Stomach (tissue), 8 donors: ENCODE measurements at regions not wholly inside any gene's neighbourhood (a gene's known extent, or its start where the extent isn't known, plus 50 kb on each side); places are given as distances from the start of the nearest gene placed in this dataset.

Experiments used
- DNase-seq, 2 donors: peaks; one replicate each; pipeline versions ENCODE4 v3.0.0 to v3.0.0-alpha.2; 2013 to 2019
- H3K27ac ChIP-seq, 5 donors: fragments of 200-600 bp in 4 of 5; sonication (generic) in 4 of 5; one replicate each; pipeline ENCODE4 v1.5.1; 2013 to 2019; ENCODE audit warnings: mild to moderate bottlenecking in 1 of 5, moderate library complexity in 1 of 5
- H3K27me3 ChIP-seq, 3 donors: fragments of 200-600 bp; sonication (generic); one replicate each; pipeline ENCODE4 v1.5.1; 2017 to 2019; ENCODE audit warnings: mixed run types in 1 of 3
- H3K36me3 ChIP-seq, 4 donors: fragments of 200-600 bp; sonication (generic); 1 replicate in 3 of 4; 2 replicates in 1 of 4; pipeline ENCODE4 v1.5.1; 2016 to 2019
- H3K4me1 ChIP-seq, 4 donors: fragments of 200-600 bp; sonication (generic); one replicate each; pipeline ENCODE4 v1.5.1; 2016 to 2019
- H3K4me3 ChIP-seq, 4 donors: fragments of 200-600 bp; sonication (generic) in 3 of 4; one replicate each; pipeline ENCODE4 v1.5.1; 2016 to 2019; ENCODE audit warnings: mild to moderate bottlenecking in 1 of 4
- H3K9me3 ChIP-seq, 4 donors: fragments of 200-600 bp; sonication (generic); one replicate each; pipeline ENCODE4 v1.5.1; 2016 to 2019
- EP300 ChIP-seq: sonication (generic); formaldehyde crosslinking; IDR thresholded peaks from one replicate; pipeline ENCODE4 v1.6.1; 2017; ENCODE audit warnings: antibody characterized with exemption
- POLR2A ChIP-seq, 4 donors: fragments of 450-650 bp; IDR thresholded peaks; one replicate each; pipeline ENCODE4 v1.6.1; 2016; ENCODE audit warnings: antibody characterized with exemption in 4 of 4, control low read depth in 2 of 4, mild to moderate bottlenecking in 1 of 4, moderate library complexity in 1 of 4
- POLR2AphosphoS5 ChIP-seq, 3 donors: sonication (generic); formaldehyde crosslinking; IDR thresholded peaks; one replicate each; pipeline ENCODE4 v1.6.1; 2016; ENCODE audit warnings: antibody characterized with exemption in 3 of 3
- WGBS, 5 donors: extraction: QIAGEN DNeasy Blood & Tissue Kit in 3 of 5; methylation state at CpG; one replicate each; pipeline versions ENCODE4 v1.1.5 to v1.1.7; 2013 to 2018; 5-methylcytosine and 5-hydroxymethylcytosine counted together
- intact Hi-C: fragments of 100-400 bp; cut with DNase I; formaldehyde crosslinking; loops from one replicate; pipeline ENCODE4 v1.15.1; 2023; ENCODE audit warnings: low total_unique reads
- TF ChIP-seq, protein P1 (sequence below), 7 experiments: fragments of 450-650 bp in 4 of 7; fragments of 200-600 bp in 3 of 7; sonication (generic) in 3 of 7; IDR thresholded peaks; one replicate each; pipeline ENCODE4 v1.5.1; 2016 to 2019; ENCODE audit warnings: antibody characterized with exemption in 7 of 7, control low read depth in 2 of 7, mild to moderate bottlenecking in 1 of 7
- donor health status: healthy with polysubstance abuse.
- donor health status: Bipolar disorder and iron deficiency.
- donor health status: healthy.

DNA sequence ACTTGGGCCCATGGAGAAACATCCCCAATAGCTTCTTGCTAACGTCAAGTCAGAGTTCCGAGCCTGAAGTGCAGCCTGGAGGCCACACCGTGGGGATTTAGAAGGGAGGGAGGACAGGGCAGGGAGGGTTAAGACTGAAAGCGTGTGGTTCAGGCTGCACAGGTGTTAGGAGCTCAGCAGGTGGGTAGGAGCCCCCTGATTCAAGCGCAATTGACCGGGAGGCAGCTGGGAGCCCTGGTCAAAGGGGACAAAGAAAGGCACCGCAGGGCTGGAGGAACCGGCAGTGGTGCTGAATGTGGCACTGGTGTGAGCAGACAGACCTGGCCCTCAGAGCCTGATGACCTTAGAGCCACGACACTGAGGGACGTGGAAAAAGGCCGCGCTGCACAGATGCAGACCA, 149.6 kb downstream of the TMEM18 start:
- no peak for TF ChIP-seq POLR2A (IDR thresholded peaks at IDR 0.05)
- 54 to 67% (median 63%) methylated on average over 12 of the region's 12 CpGs for WGBS, 5 donors
- Histone ChIP-seq H3K27me3 (peaks cover 0 to 10% (median 0%) of the 10 kb centered on the region in 3 donors), H3K36me3 (no peaks in the 10 kb centered on the region), H3K27ac (no peak overlapping the region), H3K4me3 (no peak overlapping the region), H3K4me1 (no peaks in the 10 kb centered on the region), H3K9me3 (peaks cover 0 to 22% (median 0%) of the 10 kb centered on the region in 4 donors)
- intact Hi-C loops, result no loop called here
- DNase-seq, result no peak

DNA sequence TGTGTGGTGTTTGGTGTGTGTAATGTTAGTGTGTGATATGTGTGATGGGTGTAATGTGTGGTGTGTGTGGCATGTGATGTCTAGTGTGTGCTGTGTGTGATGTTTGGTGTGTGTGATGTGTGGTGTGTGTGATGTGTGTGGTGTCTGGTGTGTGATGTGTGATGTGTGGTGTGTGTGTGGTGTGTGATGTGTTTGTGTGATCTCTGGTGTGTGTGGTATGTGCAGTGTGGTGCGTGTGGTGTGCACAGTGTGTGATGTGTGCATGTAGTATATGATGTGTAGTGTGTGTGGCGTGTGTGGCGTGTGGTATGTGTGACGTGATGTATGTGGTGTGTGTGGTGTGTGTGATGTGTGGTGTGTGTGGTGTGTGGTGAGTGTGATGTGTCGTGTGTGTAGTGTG, 150.3 kb downstream of the TMEM18 start:
- Histone ChIP-seq H3K36me3 (no peaks in the 10 kb centered on the region), H3K4me3 (no peak overlapping the region), H3K27ac (no peak overlapping the region), H3K4me1 (no peaks in the 10 kb centered on the region), H3K9me3 (peaks cover 0 to 20% (median 0%) of the 10 kb centered on the region in 4 donors), H3K27me3 (peaks cover 0 to 10% (median 0%) of the 10 kb centered on the region in 3 donors)
- 89 to 98% (median 94%) methylated on average over 5 of the region's 5 CpGs for WGBS, 5 donors
- no peak for TF ChIP-seq EP300
- TF ChIP-seq, protein P1, sequence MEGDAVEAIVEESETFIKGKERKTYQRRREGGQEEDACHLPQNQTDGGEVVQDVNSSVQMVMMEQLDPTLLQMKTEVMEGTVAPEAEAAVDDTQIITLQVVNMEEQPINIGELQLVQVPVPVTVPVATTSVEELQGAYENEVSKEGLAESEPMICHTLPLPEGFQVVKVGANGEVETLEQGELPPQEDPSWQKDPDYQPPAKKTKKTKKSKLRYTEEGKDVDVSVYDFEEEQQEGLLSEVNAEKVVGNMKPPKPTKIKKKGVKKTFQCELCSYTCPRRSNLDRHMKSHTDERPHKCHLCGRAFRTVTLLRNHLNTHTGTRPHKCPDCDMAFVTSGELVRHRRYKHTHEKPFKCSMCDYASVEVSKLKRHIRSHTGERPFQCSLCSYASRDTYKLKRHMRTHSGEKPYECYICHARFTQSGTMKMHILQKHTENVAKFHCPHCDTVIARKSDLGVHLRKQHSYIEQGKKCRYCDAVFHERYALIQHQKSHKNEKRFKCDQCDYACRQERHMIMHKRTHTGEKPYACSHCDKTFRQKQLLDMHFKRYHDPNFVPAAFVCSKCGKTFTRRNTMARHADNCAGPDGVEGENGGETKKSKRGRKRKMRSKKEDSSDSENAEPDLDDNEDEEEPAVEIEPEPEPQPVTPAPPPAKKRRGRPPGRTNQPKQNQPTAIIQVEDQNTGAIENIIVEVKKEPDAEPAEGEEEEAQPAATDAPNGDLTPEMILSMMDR (IDR thresholded peaks at IDR 0.05), result no peak
- TF ChIP-seq POLR2A (IDR thresholded peaks at IDR 0.05), result no peak
- no peak for DNase-seq
- intact Hi-C loops, result no loop called here

DNA sequence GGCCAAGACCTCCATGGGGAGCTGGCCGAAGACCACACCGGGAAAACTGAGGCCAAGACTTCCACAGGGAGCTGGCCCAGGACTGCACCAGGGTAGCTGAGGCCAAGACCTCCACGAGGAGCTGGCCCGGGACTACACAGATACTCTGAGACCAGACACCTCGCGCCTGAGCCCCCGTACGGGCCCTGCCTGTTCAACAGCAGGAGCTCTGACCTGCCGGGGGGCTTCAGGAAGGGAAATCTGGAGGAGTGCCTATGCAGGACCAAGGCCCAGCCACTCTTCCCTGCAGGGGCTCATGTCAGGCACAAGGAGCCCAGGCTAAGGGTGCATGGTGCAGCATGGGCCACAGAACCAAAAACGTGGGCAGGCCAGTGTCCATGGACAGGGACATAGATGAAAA, 151.6 kb downstream of the TMEM18 start:
- H3K27me3 ChIP-seq, result peaks cover 0 to 10% (median 0%) of the 10 kb centered on the region in 3 donors
- intact Hi-C loops, result no loop called here

DNA sequence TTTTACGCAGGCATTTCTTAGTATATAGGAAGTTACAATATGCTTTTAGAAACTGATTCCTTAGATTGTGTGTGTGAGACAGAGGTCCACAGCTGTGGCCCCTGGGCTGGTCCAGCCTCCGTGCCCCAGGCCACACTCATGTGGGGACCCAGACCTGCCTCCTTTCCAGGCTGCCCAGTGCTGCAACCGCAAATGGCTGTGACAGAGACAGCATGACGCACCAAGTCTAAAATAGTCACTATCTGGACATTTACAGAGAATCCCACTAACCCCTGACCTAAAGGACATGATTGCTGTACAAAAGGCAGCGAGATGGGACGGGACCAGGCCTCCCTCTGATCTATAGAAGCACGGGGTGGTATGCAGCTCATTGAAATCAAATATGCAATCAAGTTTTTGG, 152.2 kb downstream of the TMEM18 start:
- no peaks in the 10 kb centered on the region for H3K36me3 ChIP-seq
- H3K27me3 ChIP-seq, result peaks cover 0 to 10% (median 0%) of the 10 kb centered on the region in 3 donors
- peaks cover 0 to 4% (median 0%) of the 10 kb centered on the region in 4 donors for H3K9me3 ChIP-seq
- H3K4me1 ChIP-seq, result no peaks in the 10 kb centered on the region
- no peak overlapping the region for H3K27ac ChIP-seq
- no peak for TF ChIP-seq POLR2A (IDR thresholded peaks at IDR 0.05)
- no peak for TF ChIP-seq EP300
- TF ChIP-seq, protein P1 (IDR thresholded peaks at IDR 0.05), result no peak
- no peak for TF ChIP-seq POLR2AphosphoS5 (IDR thresholded peaks at IDR 0.05)
- no peak overlapping the region for H3K4me3 ChIP-seq
- intact Hi-C loops, result no loop called here
- DNase-seq, result no peak
- WGBS, 5 donors, result 77 to 87% (median 87%) methylated on average over 6 to 7 of the region's 7 CpGs

More for the DNA sequence above, 151.6 kb downstream of the TMEM18 start:
- Histone ChIP-seq H3K36me3 (no peaks in the 10 kb centered on the region), H3K4me3 (no peak overlapping the region), H3K9me3 (peaks cover 0 to 7% (median 0%) of the 10 kb centered on the region in 4 donors), H3K27ac (no peak overlapping the region), H3K4me1 (no peaks in the 10 kb centered on the region)
- TF ChIP-seq, protein P1 (IDR thresholded peaks at IDR 0.05), result no peak
- no peak for TF ChIP-seq POLR2A (IDR thresholded peaks at IDR 0.05)
- TF ChIP-seq POLR2AphosphoS5 (IDR thresholded peaks at IDR 0.05), result no peak
- no peak for TF ChIP-seq EP300
- no peak for DNase-seq
- 92 to 95% (median 94%) methylated on average over 9 to 10 of the region's 10 CpGs for WGBS, 5 donors

DNA sequence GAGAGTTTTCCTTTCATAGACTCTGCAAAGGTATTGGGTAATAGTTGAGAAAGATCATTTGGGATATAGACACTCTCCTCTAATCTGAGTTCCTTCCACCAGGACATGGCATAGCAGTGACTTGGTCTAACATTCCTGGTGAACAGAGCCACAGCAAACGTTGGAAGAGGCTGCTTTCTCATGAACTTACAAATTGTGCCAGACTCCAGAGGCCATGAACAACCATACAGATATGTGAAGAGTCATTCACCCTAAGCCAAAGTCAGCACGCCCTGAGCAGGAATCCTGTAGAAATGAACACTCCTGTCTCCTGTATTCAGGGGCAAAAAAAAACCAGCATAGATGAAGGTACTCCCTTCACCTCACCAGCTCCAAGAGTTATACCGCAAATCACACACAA, 152.8 kb downstream of the TMEM18 start:
- 52 to 67% (median 60%) methylated on average over 3 of the region's 3 CpGs for WGBS, 5 donors
- no peaks in the 10 kb centered on the region for H3K36me3 ChIP-seq
- DNase-seq, result no peak
- TF ChIP-seq POLR2A (IDR thresholded peaks at IDR 0.05), result no peak
- TF ChIP-seq, protein P1 (IDR thresholded peaks at IDR 0.05), result no peak
- TF ChIP-seq EP300, result no peak
- no peak for TF ChIP-seq POLR2AphosphoS5 (IDR thresholded peaks at IDR 0.05)
- intact Hi-C loops, result no loop called here
- H3K9me3 ChIP-seq, result no peaks in the 10 kb centered on the region
- H3K27ac ChIP-seq, result no peak overlapping the region
- H3K4me1 ChIP-seq, result no peaks in the 10 kb centered on the region
- peaks cover 0 to 10% (median 0%) of the 10 kb centered on the region in 3 donors for H3K27me3 ChIP-seq
- H3K4me3 ChIP-seq, result no peak overlapping the region
